ENCODE measurements at regions not wholly inside any gene's neighbourhood (a gene's known extent, or its start where the extent isn't known, plus 50 kb on each side); places are given as distances from the start of the nearest gene placed in this dataset.

GRCh38 chr6:21317642-21318041, 275.9 kb upstream of the SOX4 start:
- Mint-ChIP-seq H3K4me3 (no peak overlapping the region), H3K27me3 (ENCODE audit: low read depth) (no peaks in the 10 kb centered on the region), H3K27ac (no peak overlapping the region), H3K4me1 (ENCODE audit: low read depth) (no peaks in the 10 kb centered on the region), H3K36me3 (ENCODE audit: low read depth) (no peaks in the 10 kb centered on the region), H3K9me3 (ENCODE audit: insufficient read depth) (no peaks in the 10 kb centered on the region)
- ATAC-seq (no peak), DNase-seq (no peak)
- ChIA-PET CTCF (no interaction called here), POLR2A (no interaction called here)

GRCh38 chr6:21321076-21321475, 272.5 kb upstream of the SOX4 start:
- DNase-seq, result no peak
- Mint-ChIP-seq H3K9me3 (ENCODE audit: insufficient read depth) (no peaks in the 10 kb centered on the region), H3K4me3 (no peak overlapping the region), H3K36me3 (ENCODE audit: low read depth) (no peaks in the 10 kb centered on the region), H3K27me3 (ENCODE audit: low read depth) (no peaks in the 10 kb centered on the region), H3K4me1 (ENCODE audit: low read depth) (no peaks in the 10 kb centered on the region), H3K27ac (no peak overlapping the region)
- POLR2A ChIA-PET, result no interaction called here
- CTCF ChIA-PET, result no interaction called here
- no peak for ATAC-seq

- Mint-ChIP-seq H3K9me3 (ENCODE audit: insufficient read depth) (no peaks in the 10 kb centered on the region), H3K36me3 (ENCODE audit: low read depth) (no peaks in the 10 kb centered on the region), H3K27ac (no peak overlapping the region), H3K27me3 (ENCODE audit: low read depth) (no peaks in the 10 kb centered on the region), H3K4me1 (ENCODE audit: low read depth) (no peaks in the 10 kb centered on the region), H3K4me3 (no peak overlapping the region)
- ATAC-seq (no peak), DNase-seq (no peak)
- ChIA-PET CTCF (no interaction called here), POLR2A (no interaction called here)
Measured at GRCh38 chr6:21321531-21321930, 272.0 kb upstream of the SOX4 start.

- no peaks in the 10 kb centered on the region for H3K4me1 Mint-ChIP-seq (ENCODE audit: low read depth)
- ATAC-seq, result no peak
- H3K36me3 Mint-ChIP-seq (ENCODE audit: low read depth), result no peaks in the 10 kb centered on the region
- no peaks in the 10 kb centered on the region for H3K27me3 Mint-ChIP-seq (ENCODE audit: low read depth)
- POLR2A ChIA-PET, result no interaction called here
- no peak overlapping the region for H3K27ac Mint-ChIP-seq
- DNase-seq, result no peak
- CTCF ChIA-PET, result no interaction called here
- no peaks in the 10 kb centered on the region for H3K9me3 Mint-ChIP-seq (ENCODE audit: insufficient read depth)
- H3K4me3 Mint-ChIP-seq, result no peak overlapping the region
Measured at GRCh38 chr6:21323577-21323976, 270.0 kb upstream of the SOX4 start.

GRCh38 chr6:21325201-21325856, 268.2 kb upstream of the SOX4 start:
- DNase-seq, result no peak
- Mint-ChIP-seq H3K9me3 (ENCODE audit: insufficient read depth) (no peaks in the 10 kb centered on the region), H3K4me3 (no peak overlapping the region), H3K36me3 (ENCODE audit: low read depth) (no peaks in the 10 kb centered on the region), H3K4me1 (ENCODE audit: low read depth) (no peaks in the 10 kb centered on the region), H3K27ac (no peak overlapping the region), H3K27me3 (ENCODE audit: low read depth) (no peaks in the 10 kb centered on the region)
- POLR2A ChIA-PET, result no interaction called here
- ATAC-seq, result no peak
- CTCF ChIA-PET, result no interaction called here

- Mint-ChIP-seq H3K36me3 (ENCODE audit: low read depth) (no peaks in the 10 kb centered on the region), H3K27me3 (ENCODE audit: low read depth) (no peaks in the 10 kb centered on the region), H3K4me3 (no peak overlapping the region), H3K27ac (no peak overlapping the region), H3K9me3 (ENCODE audit: insufficient read depth) (no peaks in the 10 kb centered on the region), H3K4me1 (ENCODE audit: low read depth) (no peaks in the 10 kb centered on the region)
- ATAC-seq, result no peak
- no peak for DNase-seq
- CTCF ChIA-PET, result no interaction called here
- POLR2A ChIA-PET, result no interaction called here
Measured at GRCh38 chr6:21327326-21328112, 266.0 kb upstream of the SOX4 start.

- H3K27me3 Mint-ChIP-seq (ENCODE audit: low read depth), result no peaks in the 10 kb centered on the region
- no peaks in the 10 kb centered on the region for H3K4me1 Mint-ChIP-seq (ENCODE audit: low read depth)
- ChIA-PET CTCF (no interaction called here), POLR2A (no interaction called here)
- DNase-seq (no peak), ATAC-seq (no peak)
- H3K36me3 Mint-ChIP-seq (ENCODE audit: low read depth), result no peaks in the 10 kb centered on the region
- H3K9me3 Mint-ChIP-seq (ENCODE audit: insufficient read depth), result no peaks in the 10 kb centered on the region
- no peak overlapping the region for H3K27ac Mint-ChIP-seq
- no peak overlapping the region for H3K4me3 Mint-ChIP-seq
Measured at GRCh38 chr6:21331235-21331634, 262.3 kb upstream of the SOX4 start.

GRCh38 chr6:21332077-21332476, 261.5 kb upstream of the SOX4 start:
- ATAC-seq (no peak), DNase-seq (no peak)
- ChIA-PET CTCF (no interaction called here), POLR2A (no interaction called here)
- Mint-ChIP-seq H3K4me1 (ENCODE audit: low read depth) (no peaks in the 10 kb centered on the region), H3K27me3 (ENCODE audit: low read depth) (no peaks in the 10 kb centered on the region), H3K27ac (no peak overlapping the region), H3K9me3 (ENCODE audit: insufficient read depth) (no peaks in the 10 kb centered on the region), H3K36me3 (ENCODE audit: low read depth) (no peaks in the 10 kb centered on the region), H3K4me3 (no peak overlapping the region)

GRCh38 chr6:21332660-21333059, 260.9 kb upstream of the SOX4 start:
- CTCF ChIA-PET, result no interaction called here
- DNase-seq (no peak), ATAC-seq (no peak)
- no peak overlapping the region for H3K27ac Mint-ChIP-seq
- POLR2A ChIA-PET, result interaction anchor here (0.6 kb wide), 1 partner anchor 1298 kb away, joined by 3 read pairs; no protein-coding TSS in a partner anchor
- no peaks in the 10 kb centered on the region for H3K36me3 Mint-ChIP-seq (ENCODE audit: low read depth)
- no peaks in the 10 kb centered on the region for H3K27me3 Mint-ChIP-seq (ENCODE audit: low read depth)
- no peaks in the 10 kb centered on the region for H3K4me1 Mint-ChIP-seq (ENCODE audit: low read depth)
- no peak overlapping the region for H3K4me3 Mint-ChIP-seq
- no peaks in the 10 kb centered on the region for H3K9me3 Mint-ChIP-seq (ENCODE audit: insufficient read depth)

- no peaks in the 10 kb centered on the region for H3K36me3 Mint-ChIP-seq (ENCODE audit: low read depth)
- no peaks in the 10 kb centered on the region for H3K27me3 Mint-ChIP-seq (ENCODE audit: low read depth)
- CTCF ChIA-PET, result no interaction called here
- no peak overlapping the region for H3K27ac Mint-ChIP-seq
- H3K4me3 Mint-ChIP-seq, result no peak overlapping the region
- no peak for ATAC-seq
- H3K4me1 Mint-ChIP-seq (ENCODE audit: low read depth), result no peaks in the 10 kb centered on the region
- no peak for DNase-seq
- POLR2A ChIA-PET, result no interaction called here
- no peaks in the 10 kb centered on the region for H3K9me3 Mint-ChIP-seq (ENCODE audit: insufficient read depth)
Measured at GRCh38 chr6:21333715-21334114, 259.8 kb upstream of the SOX4 start.

GRCh38 chr6:21334651-21335050, 258.9 kb upstream of the SOX4 start:
- ATAC-seq (no peak), DNase-seq (no peak)
- Mint-ChIP-seq H3K27ac (no peak overlapping the region), H3K4me3 (no peak overlapping the region), H3K27me3 (ENCODE audit: low read depth) (no peaks in the 10 kb centered on the region), H3K9me3 (ENCODE audit: insufficient read depth) (no peaks in the 10 kb centered on the region), H3K36me3 (ENCODE audit: low read depth) (no peaks in the 10 kb centered on the region), H3K4me1 (ENCODE audit: low read depth) (no peaks in the 10 kb centered on the region)
- ChIA-PET CTCF (no interaction called here), POLR2A (no interaction called here)

GRCh38 chr6:21335591-21335990, 258.0 kb upstream of the SOX4 start:
- ATAC-seq, result no peak
- no peaks in the 10 kb centered on the region for H3K9me3 Mint-ChIP-seq (ENCODE audit: insufficient read depth)
- H3K27ac Mint-ChIP-seq, result no peak overlapping the region
- H3K27me3 Mint-ChIP-seq (ENCODE audit: low read depth), result no peaks in the 10 kb centered on the region
- POLR2A ChIA-PET, result no interaction called here
- no peaks in the 10 kb centered on the region for H3K36me3 Mint-ChIP-seq (ENCODE audit: low read depth)
- DNase-seq, result no peak
- H3K4me1 Mint-ChIP-seq (ENCODE audit: low read depth), result no peaks in the 10 kb centered on the region
- H3K4me3 Mint-ChIP-seq, result no peak overlapping the region
- CTCF ChIA-PET, result no interaction called here

- ATAC-seq, result no peak
- POLR2A ChIA-PET, result no interaction called here
- H3K27me3 Mint-ChIP-seq (ENCODE audit: low read depth), result no peaks in the 10 kb centered on the region
- no peak overlapping the region for H3K27ac Mint-ChIP-seq
- no peak overlapping the region for H3K4me3 Mint-ChIP-seq
- CTCF ChIA-PET, result no interaction called here
- DNase-seq, result no peak
- H3K36me3 Mint-ChIP-seq (ENCODE audit: low read depth), result no peaks in the 10 kb centered on the region
- H3K9me3 Mint-ChIP-seq (ENCODE audit: insufficient read depth), result no peaks in the 10 kb centered on the region
- no peaks in the 10 kb centered on the region for H3K4me1 Mint-ChIP-seq (ENCODE audit: low read depth)
Measured at GRCh38 chr6:21337263-21337662, 256.3 kb upstream of the SOX4 start.

Measured in activated CD8-positive, alpha-beta T cell treated with anti-CD3 and anti-CD28 coated beads, Interleukin-2, amount 10 ng/mL, durations not matched to agents 7 days and 5 days (primary cell).